K562 (cell line): ENCODE measurements at regions not wholly inside any gene's neighbourhood (a gene's known extent, or its start where the extent isn't known, plus 50 kb on each side); places are given as distances from the start of the nearest gene placed in this dataset. TPM values are rescaled to one million over a fixed set of nuclear protein-coding genes. Genes with fewer than 3 reads are reported as not detected.

Experiments used
- small RNA-seq: library from RNA; depleted of rRNA; stranded (forward); fragments of <200 nt; gene quantifications from one replicate; pipeline ENCODE3, GENCODE V24; 2014

Small RNA genes in the stretch of these regions (small RNA-seq; reads per million reads assigned to genes)
- gene AL731768.1 = not detected
